ENCODE measurements at regions not wholly inside any gene's neighbourhood (a gene's known extent, or its start where the extent isn't known, plus 50 kb on each side); places are given as distances from the start of the nearest gene placed in this dataset.

- peak overlapping the region in 1 of 2 donors; percentile 43 for H3K9ac ChIP-seq (ENCODE audit: low read depth in 1 of 2, low read length in 2 of 2)
- no peak for DNase-seq (ENCODE audit: low spot score)
- no peaks in the 10 kb centered on the region for H3K36me3 ChIP-seq (ENCODE audit: control insufficient read depth in 4 of 4, insufficient read depth in 3 of 4, low read depth in 1 of 4, low read length in 3 of 4)
- no peaks in the 10 kb centered on the region for H3K9me3 ChIP-seq (ENCODE audit: control insufficient read depth in 4 of 4, low read length in 3 of 4)
- peak; percentile 72 for TF ChIP-seq HNF4G (IDR thresholded peaks at IDR 0.05)
- TF ChIP-seq MAX (IDR thresholded peaks at IDR 0.05): peak; percentile 29
- TF ChIP-seq JUND (IDR thresholded peaks at IDR 0.05): peak; percentile 38 to 82
- TF ChIP-seq RAD21 (IDR thresholded peaks at IDR 0.05): peak in 1 of 2 donors; percentile 47
- TF ChIP-seq HNF4A (conservative IDR thresholded peaks at IDR 0.05): peak; percentile 89 to 95
- TF ChIP-seq FOXA2 (IDR thresholded peaks at IDR 0.05): no peak
- TF ChIP-seq RXRA (IDR thresholded peaks at IDR 0.05): peak in 1 of 2 donors; percentile 74
- TF ChIP-seq EGR1 (IDR thresholded peaks at IDR 0.05; ENCODE audit: low read depth in 2 of 2): peak in 1 of 2 donors; percentile 77
- TF ChIP-seq GABPA (IDR thresholded peaks at IDR 0.05 in 1 of 2, conservative IDR thresholded peaks at IDR 0.05 in 1 of 2): no peak
- peak; percentile 73 for TF ChIP-seq REST (IDR thresholded peaks at IDR 0.05)
- peak; percentile 73 for TF ChIP-seq SP1 (IDR thresholded peaks at IDR 0.05)
- TF ChIP-seq CTCF (IDR thresholded peaks at IDR 0.05; ENCODE audit: low read depth, low read length, missing input control): no peak
- peak; percentile 45 for TF ChIP-seq ZBTB33 (IDR thresholded peaks at IDR 0.05)
- TF ChIP-seq YY1 (IDR thresholded peaks at IDR 0.05): peak; percentile 46
- no peak for TF ChIP-seq FOXA1 (IDR thresholded peaks at IDR 0.05)
- H3K27me3 ChIP-seq (ENCODE audit: control insufficient read depth in 4 of 4, insufficient read depth in 4 of 4, low read length in 3 of 4): no peaks in the 10 kb centered on the region
- no peak overlapping the region for H3K4me3 ChIP-seq (ENCODE audit: low read depth in 1 of 3, low read length in 3 of 3)
- H3K27ac ChIP-seq (ENCODE audit: low read depth in 1 of 2, low read length in 2 of 2): peak overlapping the region; percentile 63 to 71
- peaks cover 2 to 27% (median 24%) of the 10 kb centered on the region in 4 donors for H3K4me1 ChIP-seq (ENCODE audit: control insufficient read depth in 4 of 4, insufficient read depth in 4 of 4, low read length in 3 of 4)
- 11% methylated on average over 2 of the region's 2 CpGs for WGBS
These were observed 84.6 kb upstream of the F13A1 start for GRCh38 chr6:6405031-6405430.

- Histone ChIP-seq H3K4me1 (ENCODE audit: control insufficient read depth in 4 of 4, insufficient read depth in 4 of 4, low read length in 3 of 4) (peaks cover 2 to 30% (median 24%) of the 10 kb centered on the region in 4 donors), H3K36me3 (ENCODE audit: control insufficient read depth in 4 of 4, insufficient read depth in 3 of 4, low read depth in 1 of 4, low read length in 3 of 4) (no peaks in the 10 kb centered on the region), H3K27ac (ENCODE audit: low read depth in 1 of 2, low read length in 2 of 2) (peak overlapping the region; percentile 56 to 63), H3K9ac (ENCODE audit: low read depth in 1 of 2, low read length in 2 of 2) (no peak overlapping the region), H3K9me3 (ENCODE audit: control insufficient read depth in 4 of 4, low read length in 3 of 4) (no peaks in the 10 kb centered on the region), H3K27me3 (ENCODE audit: control insufficient read depth in 4 of 4, insufficient read depth in 4 of 4, low read length in 3 of 4) (no peaks in the 10 kb centered on the region), H3K4me3 (ENCODE audit: low read depth in 1 of 3, low read length in 3 of 3) (no peak overlapping the region)
- no peak for DNase-seq (ENCODE audit: low spot score)
- WGBS: 38% methylated on average over 1 of the region's 1 CpG
- TF ChIP-seq EGR1 (IDR thresholded peaks at IDR 0.05; ENCODE audit: low read depth in 2 of 2) (no peak), JUND (IDR thresholded peaks at IDR 0.05) (peak in 1 of 2 donors; percentile 61), RXRA (IDR thresholded peaks at IDR 0.05) (peak; percentile 15 to 73), ATF3 (IDR thresholded peaks at IDR 0.05) (peak; percentile 21), GABPA (IDR thresholded peaks at IDR 0.05 in 1 of 2, conservative IDR thresholded peaks at IDR 0.05 in 1 of 2) (no peak), FOXA2 (IDR thresholded peaks at IDR 0.05) (peak; percentile 32), SP1 (IDR thresholded peaks at IDR 0.05) (peak; percentile 32), CTCF (IDR thresholded peaks at IDR 0.05; ENCODE audit: low read depth, low read length, missing input control) (no peak), FOXA1 (IDR thresholded peaks at IDR 0.05) (no peak), HNF4A (conservative IDR thresholded peaks at IDR 0.05) (peak; percentile 33 to 64), YY1 (IDR thresholded peaks at IDR 0.05) (peak; percentile 52)
These were observed 85.7 kb upstream of the F13A1 start for GRCh38 chr6:6405997-6406714.

Data from liver (tissue), 8 donors.